ENCODE measurements at regions not wholly inside any gene's neighbourhood (a gene's known extent, or its start where the extent isn't known, plus 50 kb on each side); places are given as distances from the start of the nearest gene placed in this dataset.

GRCh38 chr2:128789776-128790455, 471.2 kb upstream of the HS6ST1 start (continued):
- TF ChIP-seq ZBTB12 (CRISPR knock-in tag; IDR thresholded peaks at IDR 0.05) = no peak
- no peak for TF ChIP-seq ZNF232 (CRISPR knock-in tag; IDR thresholded peaks at IDR 0.05)
- no peak for TF ChIP-seq E2F6 (IDR thresholded peaks at IDR 0.05; ENCODE audit: borderline replicate concordance in 1 of 2, extremely low read depth in 1 of 2, insufficient read depth in 1 of 2, insufficient read length in 1 of 2, low read depth in 1 of 2, low read length in 1 of 2, poor library complexity in 1 of 2, severe bottlenecking in 1 of 2)
- no peak for TF ChIP-seq PPARD (CRISPR knock-in tag; IDR thresholded peaks at IDR 0.05)
- TF ChIP-seq TEAD2 (tag; IDR thresholded peaks at IDR 0.05) = no peak

- no peak for DNase-seq (ENCODE audit: extremely low read depth in 1 of 4, low spot score in 3 of 4)
- no peaks in the 10 kb centered on the region for H3K79me2 ChIP-seq (ENCODE audit: control insufficient read depth, insufficient read depth, low read length)
- H4K20me1 ChIP-seq (replicated peaks; ENCODE audit: control insufficient read depth, insufficient read depth, low read length) = no peaks in the 10 kb centered on the region
- no peak overlapping the region for H3K9ac ChIP-seq (ENCODE audit: insufficient read depth in 1 of 2, low read depth in 2 of 2, low read length in 2 of 2)
- ATAC-seq = no peak
- in situ Hi-C loops (cut with MboI) (no loop called here), intact Hi-C loops (cut with micrococcal nuclease) (no loop called here)
- no peak for FAIRE-seq
- H3K36me3 ChIP-seq (ENCODE audit: control insufficient read depth, insufficient read depth, low read length) = no peaks in the 10 kb centered on the region
- H3K27ac ChIP-seq (ENCODE audit: extremely low read depth, low read depth, low read length) = no peak overlapping the region
- CTCF ChIA-PET (ENCODE audit: low intra/inter-chr PET ratio) = no interaction called here
- H3K9me1 ChIP-seq (ENCODE audit: control insufficient read depth, insufficient read depth, low read length) = peaks cover 3% of the 10 kb centered on the region
- no peaks in the 10 kb centered on the region for H3K9me3 ChIP-seq (replicated peaks; ENCODE audit: control insufficient read depth, insufficient read depth, low read depth, low read length)
- no peak overlapping the region for H2AFZ ChIP-seq (ENCODE audit: low read depth, low read length)
- POLR2A ChIA-PET = no interaction called here
- no peaks in the 10 kb centered on the region for H3K4me1 ChIP-seq (replicated peaks in 1 of 2; ENCODE audit: control insufficient read depth in 2 of 2, insufficient read depth in 2 of 2, low read length in 2 of 2)
- no peak overlapping the region for H3K4me2 ChIP-seq (ENCODE audit: insufficient read depth, low read length)
- no TSS peak for BruUV-seq (replicated peaks)
- peaks cover 10 to 41% of the 10 kb centered on the region in 2 experiments; a peak in 3 of 5 replicates for H3K27me3 ChIP-seq (ENCODE audit: control insufficient read depth in 2 of 2, insufficient read depth in 2 of 2, low read length in 2 of 2)
- 2% methylated on average over 14 of the region's 14 CpGs for WGBS (ENCODE audit: insufficient coverage, low coverage, missing lambda C conversion rate)
- H3K4me3 ChIP-seq = no peak overlapping the region
- no peak for TF ChIP-seq POLR2H (tag; IDR thresholded peaks at IDR 0.05; ENCODE audit: low read depth)
- no peak for TF ChIP-seq SIN3A (IDR thresholded peaks at IDR 0.05; ENCODE audit: borderline replicate concordance in 2 of 2, control insufficient read depth in 1 of 2, low read depth in 2 of 2, low read length in 2 of 2)
- no peak for TF ChIP-seq RAD21 (CRISPR knock-in tag; conservative IDR thresholded peaks at IDR 0.05 in 1 of 2, IDR thresholded peaks at IDR 0.05 in 1 of 2)
- TF ChIP-seq KLF16 (IDR thresholded peaks at IDR 0.05) = no peak
- TF ChIP-seq CGGBP1 (CRISPR knock-in tag; IDR thresholded peaks at IDR 0.05) = no peak
- TF ChIP-seq ZNF124 (CRISPR knock-in tag; IDR thresholded peaks at IDR 0.05) = no peak
These were observed 471.9 kb upstream of the HS6ST1 start for GRCh38 chr2:128790541-128791001.
